Stimulated activated CD4-positive, alpha-beta T cell treated with anti-CD3 and anti-CD28 coated beads, Interleukin-1b, Interleukin-23, amount 100 ng/mL, for 48 hours (primary cell): ENCODE measurements at regions not wholly inside any gene's neighbourhood (a gene's known extent, or its start where the extent isn't known, plus 50 kb on each side); places are given as distances from the start of the nearest gene placed in this dataset.

Experiments
- DNase-seq: peaks from one replicate; pipeline ENCODE4 v3.0.0-alpha.2; 2020

- DNase-seq, result no peak
These were observed 111.1 kb upstream of the ACSL4 start for GRCh38 chrX:109843963-109844751.

- DNase-seq, result no peak
These were observed 111.9 kb upstream of the ACSL4 start for GRCh38 chrX:109844986-109845385.

DNA sequence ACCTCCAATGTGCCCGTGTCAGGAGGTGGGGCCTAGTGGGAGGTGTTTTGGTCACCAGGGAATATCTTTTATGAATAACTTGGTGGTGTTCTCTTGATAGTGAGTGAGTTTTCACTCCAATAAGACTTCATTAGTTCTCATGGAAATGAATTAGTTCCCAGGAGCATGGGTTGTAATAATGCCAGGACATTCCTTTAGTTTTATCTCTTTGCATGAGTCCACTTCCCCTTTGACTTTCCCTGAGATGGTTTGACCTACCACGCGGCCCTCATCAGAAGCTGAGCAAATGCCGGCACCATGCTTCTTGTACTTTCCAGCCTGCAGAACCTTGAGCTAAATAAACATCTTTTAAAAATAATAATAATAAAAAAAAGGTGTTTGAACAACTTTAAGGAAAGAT lies 112.9 kb upstream of the ACSL4 start:
- no peak for DNase-seq

DNA sequence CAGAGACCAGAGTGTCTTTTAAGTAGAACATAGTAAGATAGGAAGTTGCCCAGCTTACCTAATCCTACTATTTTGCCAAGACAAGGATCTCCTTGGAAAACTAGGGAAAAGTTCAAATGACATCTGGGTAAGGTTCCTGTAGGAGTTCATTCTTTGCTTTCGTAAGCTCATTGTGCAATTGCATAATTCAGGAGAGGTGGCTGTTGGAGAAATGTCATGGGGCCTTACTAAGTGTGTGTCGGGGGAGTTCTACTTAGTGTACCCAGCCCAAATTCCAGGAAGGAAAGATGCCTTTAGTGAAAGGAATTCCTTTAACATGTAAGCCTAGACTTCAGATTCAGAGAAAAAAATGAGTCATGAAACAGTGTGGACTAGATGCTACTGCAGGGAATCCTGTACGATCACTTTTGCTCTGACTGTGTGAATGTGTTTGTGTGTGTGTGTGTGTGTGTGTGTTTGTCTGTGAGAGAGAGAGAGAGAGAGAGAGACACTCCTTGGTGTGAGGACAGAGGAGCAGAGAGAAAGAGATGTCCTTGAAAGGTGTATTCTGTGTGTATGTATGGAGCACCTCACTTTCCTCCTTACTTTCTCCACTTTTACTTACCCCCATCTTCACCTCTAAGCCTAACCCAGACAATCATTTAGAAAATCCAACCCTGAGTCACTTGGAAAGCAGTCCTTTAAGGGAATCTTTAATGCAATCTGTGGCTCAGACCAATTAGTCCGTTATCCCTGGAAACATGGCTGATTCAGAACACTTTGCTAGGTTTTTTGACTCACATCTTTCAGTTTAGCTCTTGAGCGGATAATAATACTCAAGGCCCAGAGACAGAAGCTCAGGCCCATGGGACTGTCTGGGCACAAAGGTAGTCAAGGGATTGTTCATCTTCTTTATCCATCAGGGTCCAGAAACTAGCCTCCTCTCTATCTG lies 114.5 kb upstream of the ACSL4 start:
- no peak for DNase-seq

GRCh38 chrX:109848461-109849050 lies 115.5 kb upstream of the ACSL4 start:
- DNase-seq, result no peak

GRCh38 chrX:109854096-109854495 lies 121.0 kb upstream of the ACSL4 start:
- no peak for DNase-seq

GRCh38 chrX:109855501-109855900 lies 122.4 kb upstream of the ACSL4 start:
- DNase-seq, result no peak

GRCh38 chrX:109856974-109857373 lies 123.9 kb upstream of the ACSL4 start:
- DNase-seq, result no peak

DNA sequence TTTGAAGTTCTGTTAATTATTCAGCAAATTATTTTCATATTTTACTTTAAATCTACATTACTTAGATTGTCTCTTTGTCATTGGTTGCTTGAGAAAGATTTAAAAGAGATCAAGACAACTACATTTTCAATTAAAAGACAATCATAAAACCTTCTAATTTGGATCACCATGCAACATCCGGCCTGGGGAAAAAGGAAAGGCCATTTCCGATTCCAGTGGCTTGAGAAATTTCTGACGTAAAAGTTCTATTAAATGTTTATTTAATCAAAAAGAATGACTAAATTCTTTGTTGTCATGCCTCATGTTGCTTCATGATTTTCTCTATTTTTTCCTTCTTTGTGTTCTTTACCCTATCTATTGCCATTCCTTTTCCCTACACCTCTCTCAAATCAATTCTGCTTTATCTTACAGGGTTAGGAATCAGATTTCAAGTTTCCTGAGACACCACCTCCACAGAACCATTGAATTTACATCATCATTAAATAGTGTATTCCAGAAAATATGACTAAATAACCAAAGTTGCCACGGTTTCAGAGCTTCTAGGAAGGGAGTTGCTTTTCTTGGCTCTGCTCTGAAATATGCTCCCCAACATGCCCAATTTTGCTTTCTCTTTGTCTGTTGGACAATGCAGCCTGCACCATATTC lies 124.6 kb upstream of the ACSL4 start:
- DNase-seq, result no peak

GRCh38 chrX:109858602-109859341 lies 125.7 kb upstream of the ACSL4 start:
- no peak for DNase-seq

DNA sequence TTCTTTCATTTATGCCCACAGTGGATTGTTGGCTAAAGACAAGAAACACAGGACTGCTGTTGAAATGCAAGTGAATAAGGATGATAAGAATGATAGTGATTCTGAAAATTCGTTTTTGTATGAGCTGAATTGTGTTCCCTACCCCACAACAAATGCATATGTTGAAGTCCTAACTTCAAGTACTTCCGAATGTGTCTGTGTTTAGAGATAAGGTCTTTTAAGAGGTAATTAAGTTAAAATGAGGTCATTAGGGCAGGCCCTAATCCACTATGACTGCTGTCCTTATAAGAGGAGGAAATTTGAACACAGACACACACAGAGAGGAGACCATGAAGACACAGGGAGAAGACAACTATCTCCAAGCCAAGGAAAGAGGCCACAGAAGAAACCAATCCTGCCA lies 126.6 kb upstream of the ACSL4 start:
- no peak for DNase-seq

DNA sequence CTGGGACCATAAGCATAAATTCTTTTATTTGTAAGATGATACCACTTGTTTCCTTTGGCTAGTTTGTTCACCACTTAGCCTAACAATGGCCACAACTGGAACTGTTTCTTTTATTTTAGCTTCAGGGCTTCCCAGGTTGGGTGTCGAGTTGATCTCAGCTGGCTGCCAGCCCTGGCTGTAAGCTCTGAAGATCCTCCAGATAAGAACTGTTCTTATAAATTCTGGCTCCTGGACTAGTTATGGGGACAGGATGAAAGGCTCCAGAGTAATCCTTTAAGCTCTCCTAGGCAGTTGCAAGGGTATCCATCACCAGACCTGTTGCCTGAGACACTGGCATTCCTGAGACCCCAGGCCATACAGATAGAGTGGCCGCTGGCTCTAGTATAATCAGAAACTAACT lies 129.4 kb upstream of the ACSL4 start:
- DNase-seq, result no peak

DNA sequence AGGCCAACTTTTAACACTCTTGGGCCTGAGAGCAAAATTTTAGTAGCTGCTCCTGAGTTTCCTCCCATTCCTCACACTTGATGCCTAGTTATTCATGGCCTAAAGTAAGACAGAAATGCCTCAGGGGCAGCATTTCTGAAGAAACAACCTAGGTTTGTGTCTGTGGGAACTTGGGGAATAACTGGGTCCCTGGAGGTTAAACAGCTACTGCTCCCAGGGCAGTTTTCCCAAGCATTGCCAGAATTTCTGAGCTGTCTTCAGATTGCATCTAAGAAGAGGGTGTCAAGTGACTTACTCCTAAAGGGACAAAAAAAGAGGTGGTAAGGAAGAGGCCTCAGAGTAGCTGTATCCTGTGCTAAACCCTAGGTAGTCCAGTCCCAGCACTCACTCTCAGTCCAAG lies 130.8 kb upstream of the ACSL4 start:
- DNase-seq, result no peak

GRCh38 chrX:109871121-109871888 lies 131.6 kb upstream of the TMEM164 start:
- DNase-seq, result no peak

DNA sequence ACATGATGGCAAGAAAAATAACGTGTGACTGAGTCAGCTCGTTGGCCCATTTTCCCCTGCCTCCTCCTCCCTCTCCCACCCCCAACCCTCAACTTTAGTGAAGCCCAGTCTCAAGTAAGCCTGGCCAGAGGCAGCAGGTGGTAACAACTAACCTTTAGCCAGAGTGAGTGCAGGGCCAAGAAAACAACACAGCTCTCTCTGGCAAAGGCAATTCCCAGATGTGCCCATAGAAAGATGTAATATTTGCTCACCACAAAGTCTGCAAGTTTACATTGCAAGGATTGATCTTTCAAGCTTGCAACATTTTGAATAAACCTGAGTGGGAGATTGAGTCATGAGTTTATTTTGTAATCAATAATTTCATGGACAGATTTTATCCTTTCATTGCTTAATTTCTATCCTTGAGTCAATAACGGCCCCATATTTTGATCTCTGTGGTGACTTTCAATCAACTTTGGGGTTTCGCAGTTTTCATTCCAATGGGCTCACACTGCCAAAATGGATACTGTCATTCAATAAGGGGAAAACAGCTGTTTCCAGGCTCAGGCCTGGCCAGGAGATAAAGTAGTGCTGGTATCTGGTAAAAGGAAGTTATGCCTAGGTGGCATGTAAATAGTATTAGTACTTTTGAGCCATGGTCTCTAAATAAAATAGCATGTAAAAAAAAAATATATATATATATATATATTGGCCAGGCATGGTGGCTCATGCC lies 130.7 kb upstream of the TMEM164 start:
- no peak for DNase-seq

GRCh38 chrX:109873574-109873973 lies 129.3 kb upstream of the TMEM164 start:
- DNase-seq, result no peak

- DNase-seq, result no peak
These were observed 128.9 kb upstream of the TMEM164 start for GRCh38 chrX:109873983-109874382.

DNA sequence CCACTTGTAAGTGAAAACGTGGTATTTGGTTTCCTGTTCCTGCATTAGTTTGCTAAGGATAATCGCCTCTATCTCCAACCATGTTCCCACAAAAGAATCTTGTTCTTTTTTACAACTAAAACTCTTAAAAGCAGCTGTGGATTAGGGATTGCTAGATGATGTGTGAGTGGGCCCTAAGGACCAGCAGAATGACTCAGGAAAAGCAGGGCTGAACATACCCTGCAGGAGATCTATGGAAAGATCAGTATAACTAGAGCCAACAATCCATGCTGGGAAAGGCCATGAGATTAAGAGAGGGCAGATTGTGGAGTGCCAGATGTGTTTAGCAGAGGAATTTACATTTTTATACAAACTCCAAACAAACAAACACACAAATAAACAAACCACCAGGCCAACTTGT lies 128.4 kb upstream of the TMEM164 start:
- DNase-seq, result no peak

DNA sequence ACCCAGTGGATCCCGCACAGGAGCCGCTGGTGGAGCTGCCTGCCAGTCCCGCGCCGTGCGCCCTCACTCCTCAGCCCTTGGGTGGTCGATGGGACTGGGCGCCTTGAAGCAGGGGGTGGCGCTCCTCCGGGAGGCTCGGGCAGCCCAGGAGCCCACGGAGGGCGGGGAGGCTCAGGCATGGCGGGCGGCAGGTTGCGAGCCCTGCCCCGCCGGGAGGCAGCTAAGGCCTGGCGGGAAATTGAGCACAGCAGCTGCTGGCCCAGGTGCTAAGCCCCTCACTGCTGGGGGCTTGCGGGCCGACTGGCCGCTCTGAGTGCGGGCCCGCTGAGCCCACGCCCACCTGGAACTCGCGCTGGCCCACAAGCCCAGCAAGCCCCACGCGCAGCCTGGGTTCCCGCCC lies 127.1 kb upstream of the TMEM164 start:
- DNase-seq, result no peak

DNA sequence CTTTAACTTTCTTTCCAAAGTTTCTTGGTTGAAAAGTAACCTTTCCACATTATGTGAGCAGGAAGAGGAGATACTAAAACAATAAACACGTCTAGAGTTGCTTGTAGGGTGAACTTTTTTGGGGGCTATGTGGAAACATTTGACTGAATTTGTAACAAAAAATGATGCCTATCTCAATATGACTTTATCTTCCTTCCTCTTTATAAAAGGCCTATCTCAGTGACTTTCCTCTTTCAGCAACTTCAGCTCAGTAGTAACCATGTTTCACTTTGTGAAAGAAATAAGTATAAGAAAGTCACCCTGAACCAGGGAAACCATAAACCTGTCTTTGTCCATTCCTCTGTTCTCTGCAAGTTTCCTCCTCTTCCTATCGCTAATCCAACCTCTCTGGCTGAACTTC lies 124.7 kb upstream of the TMEM164 start:
- no peak for DNase-seq

DNA sequence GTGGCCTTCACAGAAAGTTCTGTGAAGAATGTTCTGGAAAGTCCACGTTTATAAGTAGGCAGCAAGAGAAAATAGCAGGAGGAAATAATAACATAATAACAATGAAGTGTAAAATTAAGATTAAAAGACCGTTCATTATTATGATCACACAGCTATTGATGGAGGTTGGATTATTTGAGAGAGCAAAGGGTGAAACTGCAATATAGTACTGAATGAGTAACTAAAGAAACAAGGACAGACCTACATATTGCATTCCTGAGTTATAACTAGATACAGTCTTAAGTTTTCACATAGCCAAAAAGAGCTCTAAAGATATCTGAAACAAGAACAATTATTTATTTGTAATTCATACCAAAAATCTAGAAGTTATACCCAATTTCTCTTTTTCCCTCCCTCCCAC lies 122.9 kb upstream of the TMEM164 start:
- no peak for DNase-seq
